ENCODE measurements at regions not wholly inside any gene's neighbourhood (a gene's known extent, or its start where the extent isn't known, plus 50 kb on each side); places are given as distances from the start of the nearest gene placed in this dataset.
"Not testable (repeated sequence)": the region's sequence is repeated elsewhere in the genome, so short reads cannot be mapped to it uniquely, and the experiment has no call there.

DNA sequence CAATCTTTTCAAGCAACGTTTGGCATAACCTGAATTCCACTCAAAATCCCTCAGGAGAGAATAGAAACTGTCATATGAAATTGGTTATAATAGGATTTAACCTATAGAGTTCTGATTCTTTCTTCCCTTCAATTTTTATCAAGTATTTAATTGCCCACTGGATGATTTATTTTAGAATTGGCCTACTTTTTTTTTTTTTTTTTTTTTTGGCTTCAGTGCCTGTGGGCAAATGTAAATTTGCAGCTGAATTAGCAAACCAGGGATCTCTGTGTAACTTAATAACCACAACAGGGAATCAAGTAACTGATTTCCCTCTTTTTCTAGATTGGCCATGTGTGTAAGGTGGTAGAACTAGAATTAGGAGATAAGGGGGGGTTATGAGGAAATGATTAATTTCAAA is 157.0 kb downstream of the SOX4 start:
- Histone ChIP-seq H3K36me3 (ENCODE audit: insufficient read depth, low read length) (no peaks in the 10 kb centered on the region), H3K9me3 (ENCODE audit: low read depth, low read length) (no peaks in the 10 kb centered on the region), H3K27ac (no peak overlapping the region), H3K9ac (ENCODE audit: insufficient read length) (no peak overlapping the region), H3K4me3 (no peak overlapping the region)
- DNase-seq (ENCODE audit: low read depth, low spot score), result no peak
- TF ChIP-seq EZH2 (IDR thresholded peaks at IDR 0.05) (no peak), POLR2AphosphoS5 (IDR thresholded peaks at IDR 0.05; ENCODE audit: borderline replicate concordance, low read depth, low read length) (peak; percentile 41; the same call in 1 of the 2 replicates)

DNA sequence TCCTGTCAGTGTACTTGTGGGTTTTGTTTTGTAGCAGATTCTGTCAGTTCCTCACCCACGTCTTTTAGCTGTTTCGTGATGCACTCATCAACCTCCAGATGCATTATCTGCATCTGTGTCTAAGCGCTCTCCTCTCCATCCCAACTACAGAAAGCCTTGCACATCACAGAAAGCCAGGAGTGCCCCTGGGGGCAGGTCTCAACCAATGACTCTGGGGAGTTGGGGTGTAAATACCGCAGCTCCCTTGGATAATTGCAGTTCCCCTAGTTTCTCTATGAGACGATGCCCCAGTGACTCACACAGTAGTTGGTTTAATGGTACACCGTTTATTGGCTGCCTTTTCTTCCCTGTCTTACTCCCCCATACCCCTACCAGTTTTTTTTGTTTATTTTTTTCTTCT is 158.1 kb downstream of the SOX4 start:
- H3K27ac ChIP-seq, result no peak overlapping the region
- H3K36me3 ChIP-seq (ENCODE audit: insufficient read depth, low read length), result no peaks in the 10 kb centered on the region
- TF ChIP-seq POLR2AphosphoS5 (IDR thresholded peaks at IDR 0.05; ENCODE audit: borderline replicate concordance, low read depth, low read length), result no peak
- TF ChIP-seq EZH2 (IDR thresholded peaks at IDR 0.05), result no peak
- TF ChIP-seq FOXP2 (optimal IDR thresholded peaks at IDR 0.05; ENCODE audit: control extremely low read depth, extremely low read length, insufficient read depth), result no peak
- DNase-seq (ENCODE audit: low read depth, low spot score), result no peak
- H3K4me3 ChIP-seq, result no peak overlapping the region
- H3K9me3 ChIP-seq (ENCODE audit: low read depth, low read length), result no peaks in the 10 kb centered on the region
- no peak overlapping the region for H3K9ac ChIP-seq (ENCODE audit: insufficient read length)

DNA sequence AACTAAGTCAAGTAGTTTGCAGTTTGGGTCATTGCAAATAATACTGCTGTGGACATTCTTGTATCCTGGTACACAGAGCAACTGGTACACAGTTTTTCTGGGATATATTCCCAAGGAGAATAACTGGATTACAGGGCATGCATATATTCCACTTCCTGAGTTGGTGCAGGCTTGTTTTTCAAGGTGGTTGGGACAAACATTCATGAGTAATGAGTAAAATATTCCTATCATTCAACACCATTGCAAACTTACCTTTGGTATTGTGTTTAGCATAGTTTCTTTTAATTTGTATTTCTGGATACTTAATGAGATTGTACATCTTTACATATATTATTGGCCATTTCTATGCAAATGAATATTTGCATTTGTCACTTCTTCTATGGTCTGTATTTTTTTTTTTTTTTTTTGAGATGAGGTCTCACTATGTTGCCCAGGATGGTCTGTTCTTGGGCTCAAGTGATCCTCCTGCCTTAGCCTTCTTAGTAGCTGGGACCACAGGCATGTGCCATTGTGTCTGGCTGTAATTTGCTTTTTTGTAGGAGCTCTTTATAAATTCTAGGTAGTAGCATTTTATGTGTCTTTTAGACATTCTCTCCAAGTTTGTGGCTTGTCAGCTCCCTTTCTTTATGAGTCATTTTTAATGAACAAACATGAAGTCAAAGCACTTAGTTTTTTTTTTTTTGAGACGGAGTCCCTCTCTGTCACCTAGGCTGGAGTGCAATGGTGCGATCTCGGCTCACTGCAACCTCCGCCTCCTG is 158.7 kb downstream of the SOX4 start:
- no peaks in the 10 kb centered on the region for H3K9me3 ChIP-seq (ENCODE audit: low read depth, low read length)
- H3K27ac ChIP-seq, result no peak overlapping the region
- no peak overlapping the region for H3K4me3 ChIP-seq
- TF ChIP-seq EZH2 (IDR thresholded peaks at IDR 0.05), result no peak
- no peak for TF ChIP-seq FOXP2 (optimal IDR thresholded peaks at IDR 0.05; ENCODE audit: control extremely low read depth, extremely low read length, insufficient read depth)
- TF ChIP-seq POLR2AphosphoS5 (IDR thresholded peaks at IDR 0.05; ENCODE audit: borderline replicate concordance, low read depth, low read length), result no peak
- no peak overlapping the region for H3K9ac ChIP-seq (ENCODE audit: insufficient read length)
- no peaks in the 10 kb centered on the region for H3K36me3 ChIP-seq (ENCODE audit: insufficient read depth, low read length)
- DNase-seq (ENCODE audit: low read depth, low spot score), result no peak

DNA sequence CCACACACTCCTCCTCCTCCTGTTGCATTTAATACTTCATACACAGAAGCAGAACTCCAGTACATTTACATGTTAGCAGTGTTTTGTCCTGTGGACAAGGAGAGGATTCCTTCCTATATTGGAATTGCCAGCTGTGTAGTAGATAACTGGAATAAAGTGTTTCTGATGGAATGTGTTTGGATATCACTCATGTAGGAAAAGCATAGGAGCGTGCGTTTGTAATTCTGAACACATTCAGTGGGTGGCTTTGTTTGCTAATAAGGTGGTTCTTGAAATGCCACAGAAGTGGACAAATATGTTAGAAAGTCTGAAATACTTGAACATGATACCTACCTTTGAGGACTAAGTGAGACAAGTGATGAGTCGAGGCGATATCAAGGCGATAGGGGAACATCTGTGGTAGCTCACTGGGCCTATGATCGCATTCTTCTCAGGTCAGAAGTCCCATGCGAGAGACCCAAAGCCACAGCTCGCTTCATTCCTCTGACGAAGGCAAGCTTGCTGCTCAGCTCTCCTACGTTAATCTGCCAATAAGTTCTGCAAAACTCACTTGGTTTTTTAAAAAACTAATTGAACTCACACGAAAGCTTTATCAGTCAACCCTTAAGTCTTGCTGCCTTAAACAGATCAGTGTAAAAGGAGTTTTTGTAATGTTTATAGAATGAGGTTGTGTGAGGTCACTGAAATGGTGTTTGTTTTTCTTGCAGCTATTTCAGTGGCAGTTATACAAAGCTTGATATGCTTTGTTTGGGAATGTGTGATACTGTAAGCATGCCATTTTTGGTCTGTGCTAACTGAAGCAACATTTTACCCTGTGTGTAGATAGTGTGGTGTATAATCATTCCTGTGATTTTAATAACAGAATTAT is 159.9 kb downstream of the SOX4 start:
- H3K9ac ChIP-seq (ENCODE audit: insufficient read length), result peak overlapping the region; percentile 2
- no peak overlapping the region for H3K4me3 ChIP-seq
- H3K27ac ChIP-seq, result no peak overlapping the region
- H3K36me3 ChIP-seq (ENCODE audit: insufficient read depth, low read length), result no peaks in the 10 kb centered on the region
- TF ChIP-seq EZH2 (IDR thresholded peaks at IDR 0.05) (no peak), POLR2AphosphoS5 (IDR thresholded peaks at IDR 0.05; ENCODE audit: borderline replicate concordance, low read depth, low read length) (no peak), FOXP2 (optimal IDR thresholded peaks at IDR 0.05; ENCODE audit: control extremely low read depth, extremely low read length, insufficient read depth) (no peak)
- H3K9me3 ChIP-seq (ENCODE audit: low read depth, low read length), result no peaks in the 10 kb centered on the region
- DNase-seq (ENCODE audit: low read depth, low spot score), result no peak

DNA sequence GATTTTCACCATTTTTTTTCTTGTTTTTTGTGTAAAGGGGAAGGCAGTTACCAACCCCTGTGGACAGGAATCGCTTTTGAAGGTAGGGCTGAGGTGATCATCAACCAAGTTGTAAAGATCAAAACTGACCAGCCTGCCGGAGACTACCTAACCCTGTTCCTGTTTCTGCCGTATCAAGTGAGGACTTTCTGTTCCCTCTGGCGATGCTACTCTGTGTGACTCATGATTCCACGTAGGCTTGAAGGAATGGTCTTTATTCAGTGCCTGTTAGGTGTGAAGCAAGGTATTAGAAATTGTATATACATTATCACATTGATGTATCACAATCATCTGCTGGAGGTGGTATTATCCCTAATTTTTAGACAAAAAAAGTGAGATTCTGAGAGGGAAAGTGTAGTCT is 161.3 kb downstream of the SOX4 start:
- Histone ChIP-seq H3K4me3 (no peak overlapping the region), H3K27ac (no peak overlapping the region), H3K36me3 (ENCODE audit: insufficient read depth, low read length) (no peaks in the 10 kb centered on the region), H3K9me3 (ENCODE audit: low read depth, low read length) (no peaks in the 10 kb centered on the region), H3K9ac (ENCODE audit: insufficient read length) (no peak overlapping the region)
- no peak for DNase-seq (ENCODE audit: low read depth, low spot score)
- TF ChIP-seq EZH2 (IDR thresholded peaks at IDR 0.05) (no peak), FOXP2 (optimal IDR thresholded peaks at IDR 0.05; ENCODE audit: control extremely low read depth, extremely low read length, insufficient read depth) (no peak), POLR2AphosphoS5 (IDR thresholded peaks at IDR 0.05; ENCODE audit: borderline replicate concordance, low read depth, low read length) (no peak)

DNA sequence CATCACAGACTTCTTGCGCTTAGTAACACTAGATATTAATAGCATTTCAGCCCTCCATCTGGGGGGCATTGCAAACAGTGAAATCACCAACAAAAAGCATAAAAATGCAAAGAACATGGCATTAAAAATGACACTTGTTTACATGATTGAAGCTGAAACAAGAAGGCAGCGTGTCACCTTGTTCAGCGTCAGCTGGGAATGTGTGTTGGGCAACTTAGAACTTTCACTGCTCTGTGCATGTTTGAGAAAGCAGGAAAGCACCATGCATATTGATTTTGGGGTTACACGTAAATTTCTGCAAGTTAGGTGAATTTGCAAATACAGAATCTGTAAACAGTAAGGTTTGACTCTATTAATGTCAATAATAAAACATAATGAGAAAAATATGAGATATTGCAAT is 162.9 kb downstream of the SOX4 start:
- no peak overlapping the region for H3K27ac ChIP-seq
- no peaks in the 10 kb centered on the region for H3K9me3 ChIP-seq (ENCODE audit: low read depth, low read length)
- no peak for TF ChIP-seq POLR2AphosphoS5 (IDR thresholded peaks at IDR 0.05; ENCODE audit: borderline replicate concordance, low read depth, low read length)
- no peak for TF ChIP-seq FOXP2 (optimal IDR thresholded peaks at IDR 0.05; ENCODE audit: control extremely low read depth, extremely low read length, insufficient read depth)
- no peak for TF ChIP-seq EZH2 (IDR thresholded peaks at IDR 0.05)
- DNase-seq (ENCODE audit: low read depth, low spot score), result no peak
- H3K36me3 ChIP-seq (ENCODE audit: insufficient read depth, low read length), result no peaks in the 10 kb centered on the region
- no peak overlapping the region for H3K4me3 ChIP-seq
- H3K9ac ChIP-seq (ENCODE audit: insufficient read length), result no peak overlapping the region

DNA sequence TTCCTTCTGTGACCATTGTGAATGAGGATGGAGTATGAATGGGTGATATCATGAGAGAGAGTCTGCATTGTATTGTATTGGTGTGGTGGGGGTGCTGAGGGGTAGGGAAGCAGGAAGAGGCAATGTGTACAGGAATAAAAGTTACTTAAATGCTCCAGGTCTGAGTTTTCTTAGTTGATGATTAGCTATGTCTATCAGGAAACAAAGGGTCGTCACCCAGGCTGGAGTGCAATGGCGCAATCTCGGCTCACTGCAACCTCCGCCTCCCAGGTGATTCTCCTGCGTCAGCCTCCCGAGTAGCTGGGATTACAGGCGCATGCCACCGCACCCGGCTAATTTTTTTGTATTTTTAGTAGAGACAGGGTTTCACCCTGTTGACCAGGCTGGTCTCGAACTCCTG is 163.8 kb downstream of the SOX4 start:
- H3K4me3 ChIP-seq; H3K27ac ChIP-seq; H3K9me3 ChIP-seq (ENCODE audit: low read depth, low read length); H3K9ac ChIP-seq (ENCODE audit: insufficient read length); H3K36me3 ChIP-seq (ENCODE audit: insufficient read depth, low read length); DNase-seq (ENCODE audit: low read depth, low spot score): not testable (repeated sequence)

DNA sequence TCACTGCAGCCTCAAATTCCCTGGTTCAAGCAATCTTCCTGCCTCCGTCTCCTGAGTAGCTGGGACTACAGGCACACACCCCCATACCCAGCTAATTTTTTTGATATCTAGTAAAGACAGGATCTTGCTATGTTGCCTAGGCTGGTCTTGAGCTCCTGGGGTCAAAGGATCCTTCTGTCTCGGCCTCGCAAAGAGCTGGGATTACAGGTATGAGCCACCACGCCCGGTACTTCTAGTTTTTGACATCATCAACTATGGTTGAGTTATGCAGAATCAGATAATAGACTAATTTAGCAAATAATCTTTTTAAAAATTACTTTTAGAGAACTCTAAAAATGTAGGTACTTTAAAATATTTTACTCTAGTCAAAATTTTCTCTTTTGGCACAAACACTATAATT is 166.2 kb downstream of the SOX4 start:
- TF ChIP-seq POLR2AphosphoS5 (IDR thresholded peaks at IDR 0.05; ENCODE audit: borderline replicate concordance, low read depth, low read length) (no peak), EZH2 (IDR thresholded peaks at IDR 0.05) (no peak), FOXP2 (optimal IDR thresholded peaks at IDR 0.05; ENCODE audit: control extremely low read depth, extremely low read length, insufficient read depth) (no peak)
- no peak overlapping the region for H3K4me3 ChIP-seq
- H3K36me3 ChIP-seq (ENCODE audit: insufficient read depth, low read length), result no peaks in the 10 kb centered on the region
- no peak for DNase-seq (ENCODE audit: low read depth, low spot score)
- no peaks in the 10 kb centered on the region for H3K9me3 ChIP-seq (ENCODE audit: low read depth, low read length)
- no peak overlapping the region for H3K9ac ChIP-seq (ENCODE audit: insufficient read length)
- no peak overlapping the region for H3K27ac ChIP-seq

DNA sequence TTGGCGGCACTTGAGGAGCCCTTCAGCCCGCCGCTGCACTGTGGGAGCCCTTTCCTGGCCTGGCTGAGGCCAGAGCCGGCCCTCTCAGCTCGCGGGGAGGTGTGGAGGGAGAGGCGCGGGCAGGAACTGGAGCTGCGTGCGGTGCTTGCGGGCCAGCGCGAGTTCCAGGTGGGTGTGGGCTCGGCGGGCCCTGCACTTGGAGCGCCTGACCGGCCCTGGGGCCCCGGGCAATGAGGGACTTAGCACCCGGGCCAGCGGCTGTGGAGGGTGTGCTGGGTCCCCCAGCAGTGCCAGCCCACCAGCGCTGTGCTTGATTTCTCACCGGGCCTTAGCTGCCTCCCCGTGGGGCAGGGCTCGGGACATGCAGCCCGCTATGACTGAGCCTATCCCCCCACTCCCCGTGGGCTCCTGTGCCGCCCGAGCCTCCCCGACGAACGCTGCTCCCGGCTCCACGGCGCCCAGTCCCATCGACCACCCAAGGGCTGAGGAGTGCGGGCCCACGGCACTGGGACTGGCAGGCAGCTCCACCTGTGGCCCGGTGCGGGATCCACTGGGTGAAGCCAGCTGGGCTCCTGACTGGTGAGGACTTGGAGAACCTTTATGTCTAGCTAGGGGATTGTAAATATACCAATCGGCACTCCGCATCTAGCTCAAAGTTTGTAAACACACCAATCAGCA is 167.6 kb downstream of the SOX4 start:
- not testable (repeated sequence) for H3K9me3 ChIP-seq (ENCODE audit: low read depth, low read length); H3K36me3 ChIP-seq (ENCODE audit: insufficient read depth, low read length); H3K9ac ChIP-seq (ENCODE audit: insufficient read length); DNase-seq (ENCODE audit: low read depth, low spot score); H3K27ac ChIP-seq; H3K4me3 ChIP-seq
